Activated CD4-positive, alpha-beta T cell treated with anti-CD3 and anti-CD28 coated beads for 48 hours (primary cell): ENCODE measurements at regions not wholly inside any gene's neighbourhood (a gene's known extent, or its start where the extent isn't known, plus 50 kb on each side); places are given as distances from the start of the nearest gene placed in this dataset.
"Not testable (repeated sequence)": the region's sequence is repeated elsewhere in the genome, so short reads cannot be mapped to it uniquely, and the experiment has no call there.

Experiments
- DNase-seq: peaks from one replicate; pipeline ENCODE4 v3.0.0-alpha.2; 2020

DNA sequence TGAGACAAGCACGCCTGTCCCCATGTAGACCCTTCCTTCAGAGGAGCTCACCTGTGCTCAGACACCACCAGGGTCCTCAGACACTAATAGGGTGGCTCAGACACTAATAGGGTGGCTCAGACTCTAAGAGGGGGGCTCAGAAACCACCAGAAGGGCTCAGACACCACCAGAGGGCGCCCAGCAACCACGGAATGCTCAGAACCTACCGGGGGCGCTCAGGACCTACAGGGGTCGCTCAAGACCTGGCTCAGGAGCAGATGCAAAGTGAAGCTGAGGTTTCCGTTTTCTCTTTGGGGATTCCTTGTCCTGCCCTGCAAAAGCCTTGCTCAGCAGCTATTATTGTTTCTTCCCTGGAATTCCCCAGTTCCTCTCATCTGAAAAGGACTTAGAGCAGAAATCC lies 172.1 kb downstream of the POTEB start:
- not testable (repeated sequence) for DNase-seq

DNA sequence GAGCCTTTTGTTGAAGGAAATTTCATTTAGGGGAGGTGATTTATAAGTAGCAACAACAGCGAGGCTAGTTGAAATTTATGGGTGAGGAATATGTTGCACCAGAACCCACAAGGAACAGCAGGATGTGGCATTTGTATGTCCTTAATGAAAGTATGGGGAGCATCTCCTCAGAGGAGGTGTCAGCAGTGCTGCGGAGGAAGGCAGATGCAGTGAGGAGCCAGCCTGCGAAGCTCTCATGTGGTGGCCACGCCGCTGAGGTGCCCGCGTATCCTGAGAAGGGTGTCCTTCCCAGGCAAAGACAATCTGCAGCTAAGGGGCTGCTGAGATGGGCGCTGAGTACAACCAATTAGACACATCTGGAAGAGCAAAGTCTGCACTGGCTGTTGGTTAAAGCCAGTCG lies 178.9 kb downstream of the POTEB start:
- not testable (repeated sequence) for DNase-seq

DNA sequence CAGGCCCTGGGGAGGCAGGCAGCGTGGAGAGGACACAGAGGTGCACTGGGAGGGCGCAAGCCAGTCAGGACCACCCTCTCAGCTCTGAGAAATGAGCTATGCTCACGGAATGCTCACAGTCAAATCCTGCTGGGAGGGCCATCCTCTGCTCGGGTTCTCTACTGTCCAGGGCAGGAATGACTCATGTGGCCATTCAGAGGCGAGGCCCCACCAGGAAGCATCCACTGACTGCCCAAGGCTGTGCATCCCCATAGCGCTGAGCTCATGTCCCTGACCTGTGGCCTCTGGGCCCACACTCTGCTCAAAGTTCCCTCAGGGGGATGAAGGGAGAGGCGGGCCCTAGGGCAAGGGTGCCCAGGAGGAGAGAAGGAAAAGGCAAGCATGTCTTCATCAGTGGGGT lies 182.4 kb downstream of the POTEB start:
- DNase-seq: not testable (repeated sequence)

DNA sequence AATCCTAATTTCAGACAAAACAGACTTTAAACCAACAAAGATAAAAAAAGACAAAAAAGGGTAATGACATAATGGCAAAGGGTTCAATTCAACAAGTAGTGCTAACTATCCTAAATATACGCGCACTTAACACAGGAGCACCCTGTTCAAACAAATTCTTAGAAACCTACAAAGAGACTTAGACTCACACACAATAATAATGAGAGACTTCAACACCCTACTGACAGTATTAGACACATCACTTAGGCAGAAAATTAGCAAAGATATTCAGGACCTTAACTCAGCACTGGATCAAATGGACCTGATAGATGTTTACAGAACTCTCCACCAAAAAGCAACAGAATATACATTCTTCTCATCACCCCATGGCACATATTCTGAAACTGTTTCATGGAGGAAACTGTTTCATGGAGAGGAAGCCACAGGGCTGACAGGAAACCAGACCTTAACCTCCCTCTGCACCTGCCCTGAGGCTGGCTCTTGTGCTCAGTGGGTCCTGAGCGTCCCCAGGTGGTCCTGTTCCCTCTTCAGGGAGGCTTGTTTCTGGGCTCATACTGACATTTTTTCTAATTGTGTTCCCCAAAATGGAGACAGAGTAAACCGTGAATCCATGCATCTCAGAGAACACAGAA lies 184.9 kb downstream of the POTEB start:
- not testable (repeated sequence) for DNase-seq

DNA sequence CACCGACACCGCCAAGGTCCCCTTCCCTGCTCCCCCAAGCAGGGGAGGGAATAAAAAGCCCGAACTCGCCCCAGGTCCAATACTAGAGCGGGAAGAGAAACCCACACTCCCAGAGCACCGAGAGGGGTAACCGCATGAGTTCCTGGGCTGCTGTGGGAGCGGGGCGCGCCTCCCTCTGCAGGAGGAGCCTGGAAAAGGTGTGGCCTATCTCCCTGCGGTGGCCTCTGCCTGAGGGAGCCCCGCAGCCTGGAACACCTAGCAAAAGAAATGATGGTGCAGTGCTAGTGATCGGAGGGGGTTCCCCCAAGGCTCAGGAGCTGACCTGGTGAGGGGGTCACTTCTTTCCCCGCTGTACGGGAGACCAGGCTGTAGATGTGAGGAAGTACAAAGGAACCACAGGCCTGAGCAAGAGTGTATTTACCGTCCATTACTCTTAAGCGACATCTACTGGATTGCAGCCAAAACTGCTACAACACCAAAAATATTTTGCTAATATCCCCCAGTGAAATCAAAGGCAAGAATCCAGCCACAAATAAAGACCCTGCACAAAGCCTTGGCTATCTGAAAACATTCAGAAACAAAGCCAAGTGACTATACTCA lies 216.6 kb upstream of the POTEB3 start:
- not testable (repeated sequence) for DNase-seq

DNA sequence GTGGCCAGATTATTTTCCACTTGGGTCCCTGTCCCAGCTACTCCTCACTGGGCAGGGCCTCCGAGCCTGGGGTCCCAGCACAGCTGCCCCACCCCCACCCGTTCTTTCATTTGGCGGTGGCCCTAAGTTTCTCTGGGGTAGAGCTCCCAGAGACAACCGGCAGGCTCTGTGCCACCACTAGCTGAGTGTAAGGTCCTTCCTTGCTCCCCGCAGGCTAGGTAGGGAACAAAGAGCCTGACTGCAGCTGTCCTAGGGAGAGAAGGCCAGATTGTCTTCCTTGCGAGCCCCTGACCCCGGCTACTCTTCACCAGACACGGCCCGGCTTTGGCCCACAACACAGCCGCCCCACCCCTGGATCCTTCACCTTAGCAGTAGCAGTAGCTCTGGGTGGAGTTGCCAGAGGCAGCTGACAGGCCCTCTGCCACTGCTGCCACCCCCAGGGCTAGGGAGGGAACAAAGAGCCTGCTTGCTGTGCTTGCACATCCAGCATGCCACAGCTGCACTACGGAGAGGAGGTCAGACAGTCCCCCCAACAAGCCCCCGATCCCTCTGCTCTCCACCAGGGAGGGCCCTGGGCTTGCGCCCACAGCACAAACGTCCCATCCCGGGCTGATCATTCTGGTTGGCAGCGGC lies 215.9 kb upstream of the POTEB3 start:
- DNase-seq: not testable (repeated sequence)

DNA sequence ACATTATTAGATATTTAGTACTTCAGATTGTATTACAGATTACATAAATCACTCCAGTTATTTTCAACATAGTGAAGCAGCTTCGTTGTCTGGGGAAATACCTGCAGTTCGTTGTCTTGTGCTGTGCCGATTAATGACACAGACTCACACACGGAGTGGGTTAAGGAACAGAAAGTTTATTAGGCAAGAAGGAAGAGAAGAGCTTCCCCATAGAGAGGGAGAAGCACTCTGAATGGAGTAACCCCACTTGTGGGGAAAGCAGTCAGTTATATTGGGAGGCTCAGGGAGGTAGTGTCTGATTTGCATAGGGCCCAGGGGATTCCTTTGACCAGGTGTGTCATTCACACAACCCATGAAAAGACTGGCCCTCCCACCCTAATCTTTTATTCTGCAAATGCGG lies 213.4 kb upstream of the POTEB3 start:
- DNase-seq: not testable (repeated sequence)

DNA sequence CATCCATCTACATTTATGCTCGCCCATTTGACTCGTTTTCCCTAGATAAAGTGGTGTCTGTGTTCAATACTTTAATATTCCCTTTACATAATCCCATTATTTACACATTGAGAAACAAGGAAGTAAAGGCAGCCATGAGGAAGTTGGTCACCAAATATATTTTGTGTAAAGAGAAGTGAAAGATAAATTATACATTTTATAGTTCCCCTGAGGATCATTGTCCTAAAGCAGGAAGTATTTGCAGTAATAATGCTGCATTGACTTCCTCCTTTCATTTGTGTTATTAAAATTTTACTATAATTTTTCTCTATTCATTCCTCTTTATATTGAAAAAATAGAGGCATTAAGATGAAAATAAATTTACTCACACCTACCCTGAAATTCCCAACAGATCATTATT lies 198.5 kb upstream of the POTEB3 start:
- DNase-seq: not testable (repeated sequence)

DNA sequence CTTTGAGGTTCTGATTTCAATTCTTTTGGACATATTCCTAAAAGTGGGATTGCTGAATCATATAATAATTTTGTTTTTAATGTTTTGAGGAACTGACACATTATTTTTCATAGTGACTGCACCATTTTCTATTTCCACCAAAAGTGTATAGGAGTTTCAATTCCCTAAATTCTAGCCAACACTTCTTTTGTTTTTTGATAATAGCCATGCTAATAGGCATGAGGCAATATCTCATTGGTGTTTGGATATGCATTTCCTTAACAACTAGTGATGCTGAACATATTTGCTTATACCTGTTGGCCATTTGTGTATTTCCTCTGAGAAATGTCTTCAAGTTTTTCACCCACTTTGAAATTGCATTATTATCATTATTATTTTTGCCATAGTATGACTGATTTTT lies 186.4 kb upstream of the POTEB3 start:
- not testable (repeated sequence) for DNase-seq

DNA sequence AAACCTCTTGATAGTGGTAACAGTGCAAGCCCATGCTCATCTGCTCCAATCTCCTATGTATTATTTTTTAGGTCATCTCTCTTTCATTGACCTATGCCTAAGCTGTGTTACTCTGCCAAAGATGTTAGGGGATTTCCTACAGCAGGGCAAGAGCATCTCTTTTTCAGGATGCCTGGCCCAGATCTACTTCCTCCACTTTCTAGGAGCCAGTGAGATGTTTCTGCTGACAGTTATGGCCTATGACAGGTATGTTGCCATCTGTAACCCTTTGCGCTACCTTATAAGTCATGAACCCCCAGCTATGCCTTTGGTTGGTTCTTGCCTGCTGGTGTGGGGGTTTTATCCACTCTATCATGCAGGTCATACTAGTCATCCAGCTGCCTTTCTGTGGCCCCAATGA lies 168.9 kb upstream of the POTEB3 start:
- DNase-seq: not testable (repeated sequence)

DNA sequence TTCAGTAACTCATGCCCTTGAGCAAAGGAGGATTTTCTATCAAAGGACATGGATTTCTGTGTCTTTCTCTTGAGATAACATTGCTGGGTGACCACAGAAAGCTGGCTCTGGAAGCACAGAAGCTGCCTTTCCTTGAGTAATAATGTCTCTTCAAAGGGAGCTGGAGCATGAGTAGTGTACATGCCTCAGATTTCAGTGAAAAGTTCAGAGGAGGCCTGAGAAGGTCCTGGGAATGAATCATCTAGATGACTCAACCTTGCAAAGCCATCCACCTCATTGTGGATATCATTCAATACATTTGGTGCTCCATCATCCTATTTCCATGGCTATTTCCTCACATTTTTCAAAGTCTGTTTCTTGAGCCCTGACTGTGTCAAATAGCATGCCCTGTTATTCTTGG lies 125.1 kb upstream of the POTEB3 start:
- not testable (repeated sequence) for DNase-seq

DNA sequence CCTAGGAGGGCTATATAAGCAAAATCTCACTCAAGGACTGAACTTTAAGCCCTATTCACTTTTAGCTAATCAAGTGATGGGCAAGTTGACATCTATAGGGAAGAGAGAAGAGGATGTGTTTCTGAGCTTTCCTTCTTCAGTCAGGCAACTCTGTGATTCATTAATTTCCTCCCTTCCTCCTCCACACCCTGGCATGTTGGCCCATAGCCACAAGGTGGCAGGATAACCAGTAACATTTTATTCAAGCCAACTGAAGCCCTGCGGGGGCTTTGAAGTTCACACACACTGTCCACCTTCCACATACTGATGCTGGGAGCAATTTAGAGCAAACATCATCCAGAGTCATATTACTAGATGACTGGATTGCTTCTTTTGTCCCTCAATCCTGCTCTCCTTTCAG lies 111.5 kb upstream of the POTEB3 start:
- DNase-seq: not testable (repeated sequence)

DNA sequence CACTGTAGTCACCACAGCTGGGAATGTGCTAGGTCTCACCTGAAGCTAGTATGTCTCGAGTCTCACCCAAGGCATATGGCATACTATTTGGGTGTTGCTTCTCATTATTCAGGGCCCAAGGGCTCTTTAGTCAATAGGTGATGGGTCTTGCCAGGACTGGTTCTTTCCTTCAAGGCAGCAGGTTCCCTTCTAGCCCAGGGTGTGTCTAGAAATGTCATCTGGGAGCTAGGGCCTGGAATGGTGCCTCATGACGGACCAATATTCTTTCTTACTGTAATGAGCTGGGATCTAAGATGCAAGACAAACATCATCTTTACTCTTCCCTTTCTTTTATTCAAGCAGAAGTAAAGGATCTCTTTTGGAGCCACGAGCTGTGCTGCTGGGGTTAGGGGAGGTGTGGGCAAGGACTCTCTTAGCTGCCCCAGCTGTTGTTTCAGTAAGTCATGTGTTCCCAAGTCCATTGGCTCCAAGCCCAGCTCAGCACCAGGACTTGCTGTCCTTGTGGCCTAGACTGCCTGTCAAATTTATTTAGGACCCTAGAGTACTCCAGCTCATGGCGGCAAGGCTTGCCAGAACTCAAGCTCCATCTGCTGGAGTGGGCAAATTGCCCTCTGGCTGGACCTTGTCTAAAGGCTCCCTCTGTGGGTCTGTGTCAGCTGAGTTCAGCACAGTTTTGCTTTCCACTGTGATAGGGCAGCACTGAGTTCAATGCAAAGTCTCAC lies 106.0 kb upstream of the POTEB3 start:
- not testable (repeated sequence) for DNase-seq

DNA sequence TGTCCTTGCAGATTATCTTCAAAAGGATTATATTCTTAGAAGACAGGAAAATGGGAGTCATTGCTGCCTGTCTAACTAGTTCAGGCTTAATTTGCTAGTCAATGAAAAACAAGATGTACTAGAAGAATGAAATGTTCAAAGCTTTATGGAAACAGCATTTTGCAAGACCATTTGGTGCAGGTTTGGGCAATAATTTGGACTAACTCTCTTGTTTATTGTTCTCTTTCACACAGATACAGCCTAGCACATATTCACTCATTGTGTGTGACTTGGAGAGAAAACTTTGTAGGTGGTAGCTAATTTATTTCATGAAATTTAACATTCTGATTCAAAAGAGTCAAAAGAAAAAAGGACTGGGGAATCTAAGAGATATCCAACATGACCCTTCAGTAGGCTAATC lies 92.5 kb upstream of the POTEB3 start:
- DNase-seq: not testable (repeated sequence)

DNA sequence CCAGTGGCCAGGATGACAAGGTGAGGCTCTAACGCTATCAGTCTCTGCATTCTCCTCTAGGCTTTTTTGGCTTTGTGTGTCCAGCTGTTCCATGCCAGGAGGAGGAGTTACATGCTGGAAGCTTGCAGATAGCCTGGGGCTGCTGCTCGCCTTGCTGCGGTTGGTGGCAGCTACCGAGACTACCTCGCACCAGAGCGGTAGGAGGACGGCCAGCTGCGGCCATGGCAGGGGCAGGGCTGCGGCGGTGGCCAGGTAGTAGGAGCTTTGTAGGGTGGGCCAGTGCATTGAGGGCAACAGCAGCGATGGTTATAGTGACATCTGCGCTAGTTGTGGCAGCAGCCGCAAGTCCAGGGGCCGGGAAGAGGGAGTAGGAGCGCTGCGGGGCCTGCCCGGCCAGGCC lies 75.9 kb upstream of the POTEB3 start:
- not testable (repeated sequence) for DNase-seq

DNA sequence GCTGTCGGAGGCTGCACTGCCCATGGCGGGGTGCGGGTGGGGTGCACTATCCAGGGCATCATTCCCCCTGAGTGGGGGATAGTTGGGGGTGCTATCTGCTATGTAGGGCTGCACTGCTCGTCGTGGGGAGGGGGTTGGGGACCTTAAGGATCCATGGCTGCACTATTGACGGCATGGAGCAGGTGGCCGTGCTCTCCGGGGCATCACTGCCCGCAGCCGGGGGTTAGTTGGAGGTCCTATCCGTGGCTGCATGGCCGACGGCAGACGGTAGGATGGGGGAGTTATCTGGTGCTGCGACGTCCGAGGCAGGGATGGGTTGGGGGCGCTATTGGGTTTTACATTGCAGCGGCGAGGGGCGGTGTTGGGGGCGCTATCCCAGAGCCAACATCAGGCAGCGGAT lies 75.0 kb upstream of the POTEB3 start:
- DNase-seq: not testable (repeated sequence)

DNA sequence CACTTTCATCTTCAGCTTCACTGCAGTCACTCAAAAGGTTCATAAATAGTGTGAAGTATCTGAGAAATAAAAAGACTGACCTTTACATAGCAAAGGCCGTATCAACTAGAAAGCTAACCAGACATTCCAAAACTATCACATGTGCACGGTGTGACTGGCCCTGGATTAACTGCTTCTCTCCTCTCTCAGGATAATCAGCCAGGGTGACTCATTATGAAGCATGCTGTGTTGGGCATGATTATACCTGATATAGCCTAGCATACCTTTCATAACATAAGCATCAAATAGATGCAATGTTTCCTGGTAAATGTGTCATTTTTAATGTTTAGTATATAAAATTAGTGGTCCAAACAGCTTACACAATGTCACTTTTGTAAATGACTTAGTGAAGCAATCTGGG lies 62.7 kb upstream of the POTEB3 start:
- not testable (repeated sequence) for DNase-seq
